H9 (cell line): ENCODE measurements at regions not wholly inside any gene's neighbourhood (a gene's known extent, or its start where the extent isn't known, plus 50 kb on each side); places are given as distances from the start of the nearest gene placed in this dataset.

Experiments used
- DNase-seq: peaks from one replicate; pipeline ENCODE4 v3.0.0-alpha.2; 2017
- H2AFZ ChIP-seq: one replicate; pipeline ENCODE4 v1.6.1; 2013; ENCODE audit warnings: mild to moderate bottlenecking, low read length, control low read depth, moderate library complexity
- H2AK5ac ChIP-seq: 2 replicates; pipeline ENCODE4 v1.6.1; 2013; ENCODE audit warnings: low read length, control low read depth, mixed read lengths; ENCODE audit not compliant: insufficient read length
- H2BK120ac ChIP-seq: one replicate; pipeline ENCODE4 v1.6.1; 2013; ENCODE audit warnings: low read depth, mild to moderate bottlenecking, low read length, control low read depth, inconsistent platforms; ENCODE audit not compliant: poor library complexity, severe bottlenecking
- H2BK12ac ChIP-seq: 2 replicates; pipeline ENCODE4 v1.6.1; 2013; ENCODE audit warnings: low read length, control low read depth, mixed read lengths, low read depth; ENCODE audit not compliant: insufficient read length
- H2BK15ac ChIP-seq: 2 replicates; pipeline ENCODE4 v1.6.1; 2013; ENCODE audit warnings: low read depth, low read length, control low read depth
- H2BK20ac ChIP-seq: one replicate; pipeline ENCODE4 v1.6.1; 2013; ENCODE audit warnings: low read depth, mild to moderate bottlenecking, low read length, control low read depth, inconsistent platforms; ENCODE audit not compliant: poor library complexity, severe bottlenecking
- H2BK5ac ChIP-seq: 2 replicates; pipeline ENCODE4 v1.6.1; 2013; ENCODE audit warnings: low read length, control low read depth, mixed read lengths; ENCODE audit not compliant: insufficient read length
- H3K14ac ChIP-seq: 2 replicates; pipeline ENCODE4 v1.6.1; 2013; ENCODE audit warnings: low read length, control low read depth; ENCODE audit not compliant: insufficient read depth
- H3K18ac ChIP-seq: 2 replicates; pipeline ENCODE4 v1.6.1; 2013; ENCODE audit warnings: low read depth, mild to moderate bottlenecking, mixed read lengths, low read length, control low read depth; ENCODE audit not compliant: insufficient read length
- H3K23ac ChIP-seq: 2 replicates; pipeline ENCODE4 v1.6.1; 2013; ENCODE audit warnings: low read length, control low read depth, mixed read lengths, low read depth; ENCODE audit not compliant: insufficient read length
- H3K23me2 ChIP-seq: 2 replicates; pipeline ENCODE4 v1.6.1; 2013; ENCODE audit warnings: low read depth, mild to moderate bottlenecking, mixed read lengths, low read length, control low read depth; ENCODE audit not compliant: insufficient read length, poor library complexity, severe bottlenecking
- H3K27ac ChIP-seq: 2 replicates; pipeline ENCODE4 v1.5.1; 2013; ENCODE audit warnings: low read length, control low read depth, mixed read lengths, low read depth; ENCODE audit not compliant: insufficient read length
- H3K27me3 ChIP-seq: 2 replicates; pipeline ENCODE4 v1.6.1; 2013; ENCODE audit warnings: low read length, control low read depth, inconsistent platforms; ENCODE audit not compliant: insufficient read depth
- H3K4ac ChIP-seq: 2 replicates; pipeline ENCODE4 v1.6.1; 2013; ENCODE audit warnings: low read depth, mild to moderate bottlenecking, control low read depth, inconsistent platforms, low read length, moderate library complexity
- H3K4me1 ChIP-seq: 2 replicates; pipeline ENCODE4 v1.6.1; 2013; ENCODE audit warnings: low read length, control low read depth, inconsistent platforms; ENCODE audit not compliant: insufficient read depth
- H3K4me2 ChIP-seq: 2 replicates; pipeline ENCODE4 v1.6.1; 2013; ENCODE audit warnings: low read length, control low read depth, mixed read lengths; ENCODE audit not compliant: insufficient read length, insufficient read depth
- H3K56ac ChIP-seq: 2 replicates; pipeline ENCODE4 v1.6.1; 2013; ENCODE audit warnings: low read depth, mild to moderate bottlenecking, mixed read lengths, low read length, control low read depth; ENCODE audit not compliant: insufficient read length
- H3K79me1 ChIP-seq: 2 replicates; pipeline ENCODE4 v1.6.1; 2013; ENCODE audit warnings: low read depth, mild to moderate bottlenecking, moderate library complexity, low read length, control low read depth, inconsistent platforms; ENCODE audit not compliant: insufficient read depth, poor library complexity, severe bottlenecking
- H3K79me2 ChIP-seq: 2 replicates; pipeline ENCODE4 v1.6.1; 2013; ENCODE audit warnings: low read length, control low read depth, inconsistent platforms; ENCODE audit not compliant: insufficient read depth
- H3K9ac ChIP-seq: 2 replicates; pipeline ENCODE4 v1.6.1; 2013; ENCODE audit warnings: low read length, control low read depth, mixed read lengths; ENCODE audit not compliant: insufficient read length; ENCODE audit errors: extremely low read depth
- H3K9me3 ChIP-seq: one replicate; pipeline ENCODE4 v1.6.1; 2013; ENCODE audit warnings: low read depth, low read length, inconsistent platforms; ENCODE audit not compliant: control insufficient read depth
- H3T11ph ChIP-seq: one replicate; pipeline ENCODE4 v1.6.1; 2013; ENCODE audit warnings: mild to moderate bottlenecking, low read length, control low read depth, inconsistent platforms
- H4K20me1 ChIP-seq: one replicate; pipeline ENCODE4 v1.6.1; 2013; ENCODE audit not compliant: control insufficient read depth, insufficient read length, insufficient read depth
- H4K5ac ChIP-seq: 2 replicates; pipeline ENCODE4 v1.6.1; 2013; ENCODE audit warnings: low read depth, mild to moderate bottlenecking, mixed read lengths, low read length, control low read depth; ENCODE audit not compliant: insufficient read length
- H4K8ac ChIP-seq: replicated peaks from 2 replicates; pipeline ENCODE4 v1.6.1; 2013; ENCODE audit warnings: low read length, control low read depth, mixed read lengths, low read depth; ENCODE audit not compliant: insufficient read length
- H4K91ac ChIP-seq: 2 replicates; pipeline ENCODE4 v1.6.1; 2013; ENCODE audit warnings: low read depth, mild to moderate bottlenecking, moderate library complexity, mixed read lengths, low read length, control low read depth; ENCODE audit not compliant: insufficient read length
- H3K27ac Mint-ChIP-seq, 3 experiments: 2 replicates in 2 of 3; 3 replicates in 1 of 3; pipeline ENCODE4 v1.8.0; 2020 to 2021; ENCODE audit warnings: mixed read lengths in 3 of 3, mild to moderate bottlenecking in 1 of 3, moderate library complexity in 1 of 3
- H3K27me3 Mint-ChIP-seq: 2 replicates; pipeline ENCODE4 v1.8.0; 2021; ENCODE audit warnings: low read depth, mild to moderate bottlenecking, moderate library complexity, mixed read lengths
- H3K36me3 Mint-ChIP-seq, 3 experiments: 2 replicates in 2 of 3; 3 replicates in 1 of 3; pipeline ENCODE4 v1.8.0; 2020 to 2021; ENCODE audit warnings: low read depth in 3 of 3, mixed read lengths in 3 of 3; ENCODE audit not compliant: insufficient read depth in 1 of 3
- H3K4me1 Mint-ChIP-seq, 2 experiments: 2 replicates each; pipeline ENCODE4 v1.8.0; 2020; ENCODE audit warnings: mixed read lengths in 2 of 2
- H3K4me3 Mint-ChIP-seq, 2 experiments: 2 replicates in 1 of 2; 3 replicates in 1 of 2; pipeline ENCODE4 v1.8.0; 2020 to 2021; ENCODE audit warnings: mild to moderate bottlenecking in 2 of 2, mixed read lengths in 2 of 2, moderate library complexity in 1 of 2
- H3K9me3 Mint-ChIP-seq, 2 experiments: 2 replicates in 1 of 2; 3 replicates in 1 of 2; pipeline ENCODE4 v1.8.0; 2020; ENCODE audit warnings: mild to moderate bottlenecking in 2 of 2, mixed read lengths in 2 of 2, moderate library complexity in 1 of 2
- WGBS: extraction: QIAGEN DNeasy Blood & Tissue Kit; methylation state at CpG from one replicate; pipeline ENCODE4 v1.1.7; 2013; ENCODE audit warnings: missing lambda C conversion rate, low lambda C conversion rate, mixed read lengths; ENCODE audit not compliant: insufficient read length; ENCODE audit errors: extremely low coverage; 5-methylcytosine and 5-hydroxymethylcytosine counted together
- TF ChIP-seq, protein P1 (sequence below): fragments of 200-600 bp; sonication (generic); conservative IDR thresholded peaks from 3 replicates; pipeline ENCODE4 v1.8.0; 2021; ENCODE audit warnings: antibody characterized with exemption, mild to moderate bottlenecking

DNA sequence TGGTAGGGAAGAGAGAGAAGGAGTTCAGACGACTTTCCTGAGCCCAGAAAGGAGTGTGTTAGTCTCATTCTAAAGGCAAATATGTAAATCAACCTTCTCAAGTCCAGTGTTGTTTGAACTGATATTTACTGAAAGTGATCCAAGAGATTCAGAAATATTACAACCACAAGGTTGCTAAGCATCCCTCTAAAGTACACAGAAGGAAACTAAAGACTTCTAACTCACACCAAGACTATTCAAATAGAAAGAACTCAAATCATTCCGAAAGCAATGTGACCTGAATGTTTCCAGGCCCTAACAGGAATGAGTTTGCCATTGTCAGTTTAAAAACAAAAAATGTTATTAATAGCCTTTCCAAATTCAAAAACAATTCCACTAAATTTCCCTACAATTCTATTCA, 56.9 kb upstream of the VGLL3 start:
- Mint-ChIP-seq H3K36me3 (no peaks in the 10 kb centered on the region), H3K27ac (no peak overlapping the region), H3K4me1 (no peaks in the 10 kb centered on the region), H3K4me3 (no peak overlapping the region), H3K9me3 (0 out of 5 replicates have a peak, but pooled peaks cover 0 to 5% of the 10 kb centered on the region in 2 experiments), H3K27me3 (peaks cover 9% of the 10 kb centered on the region)
- H3K4me2 ChIP-seq: no peak overlapping the region
- H2AFZ ChIP-seq: no peak overlapping the region
- WGBS: no CpG with 5 or more reads among the region's 2 CpGs
- no peak overlapping the region for H2AK5ac ChIP-seq
- no peak overlapping the region for H3K4ac ChIP-seq
- H2BK20ac ChIP-seq: no peak overlapping the region
- no peak overlapping the region for H2BK12ac ChIP-seq
- no peaks in the 10 kb centered on the region for H3K4me1 ChIP-seq
- H4K8ac ChIP-seq: no peak overlapping the region
- TF ChIP-seq, protein P1, sequence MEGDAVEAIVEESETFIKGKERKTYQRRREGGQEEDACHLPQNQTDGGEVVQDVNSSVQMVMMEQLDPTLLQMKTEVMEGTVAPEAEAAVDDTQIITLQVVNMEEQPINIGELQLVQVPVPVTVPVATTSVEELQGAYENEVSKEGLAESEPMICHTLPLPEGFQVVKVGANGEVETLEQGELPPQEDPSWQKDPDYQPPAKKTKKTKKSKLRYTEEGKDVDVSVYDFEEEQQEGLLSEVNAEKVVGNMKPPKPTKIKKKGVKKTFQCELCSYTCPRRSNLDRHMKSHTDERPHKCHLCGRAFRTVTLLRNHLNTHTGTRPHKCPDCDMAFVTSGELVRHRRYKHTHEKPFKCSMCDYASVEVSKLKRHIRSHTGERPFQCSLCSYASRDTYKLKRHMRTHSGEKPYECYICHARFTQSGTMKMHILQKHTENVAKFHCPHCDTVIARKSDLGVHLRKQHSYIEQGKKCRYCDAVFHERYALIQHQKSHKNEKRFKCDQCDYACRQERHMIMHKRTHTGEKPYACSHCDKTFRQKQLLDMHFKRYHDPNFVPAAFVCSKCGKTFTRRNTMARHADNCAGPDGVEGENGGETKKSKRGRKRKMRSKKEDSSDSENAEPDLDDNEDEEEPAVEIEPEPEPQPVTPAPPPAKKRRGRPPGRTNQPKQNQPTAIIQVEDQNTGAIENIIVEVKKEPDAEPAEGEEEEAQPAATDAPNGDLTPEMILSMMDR: no peak
- no peaks in the 10 kb centered on the region for H3K23me2 ChIP-seq
- no peaks in the 10 kb centered on the region for H3K27me3 ChIP-seq
- no peak overlapping the region for H3K23ac ChIP-seq
- no peak overlapping the region for H2BK15ac ChIP-seq
- H4K20me1 ChIP-seq: no peaks in the 10 kb centered on the region
- H2BK120ac ChIP-seq: no peak overlapping the region
- no peak overlapping the region for H3K56ac ChIP-seq
- no peak overlapping the region for H3T11ph ChIP-seq
- no peaks in the 10 kb centered on the region for H3K79me1 ChIP-seq
- no peak overlapping the region for H4K91ac ChIP-seq
- no peak overlapping the region for H3K27ac ChIP-seq
- no peak overlapping the region for H3K14ac ChIP-seq
- H4K5ac ChIP-seq: no peak overlapping the region
- H3K79me2 ChIP-seq: no peaks in the 10 kb centered on the region
- no peak overlapping the region for H3K18ac ChIP-seq
- DNase-seq: no peak
- H3K9ac ChIP-seq: no peak overlapping the region
- H2BK5ac ChIP-seq: no peak overlapping the region
- no peaks in the 10 kb centered on the region for H3K9me3 ChIP-seq
